Smooth muscle cell (in vitro differentiated cells): ENCODE measurements at regions not wholly inside any gene's neighbourhood (a gene's known extent, or its start where the extent isn't known, plus 50 kb on each side); places are given as distances from the start of the nearest gene placed in this dataset.

Experiments
- DNase-seq: peaks from one replicate; lab custom pipeline; 2025; ENCODE audit not compliant: unreplicated experiment; lab: John Stamatoyannopoulos, UW
- H2AFZ ChIP-seq: fragments of 200-600 bp; sonication (generic); 2 replicates; pipeline ENCODE4 v1.6.0; 2016; ENCODE audit warnings: antibody characterized with exemption, low read depth, mild to moderate bottlenecking
- H3F3A ChIP-seq: fragments of 200-600 bp; sonication (generic); 2 replicates; pipeline ENCODE4 v1.6.0; 2017; ENCODE audit warnings: antibody characterized with exemption, low read depth
- H3K27ac ChIP-seq: fragments of 200-600 bp; sonication (generic); 2 replicates; pipeline ENCODE4 v1.5.1; 2016; ENCODE audit warnings: low read depth, mild to moderate bottlenecking
- H3K27me3 ChIP-seq: fragments of 200-600 bp; sonication (generic); 2 replicates; pipeline ENCODE4 v1.6.1; 2016; ENCODE audit warnings: low read depth, mild to moderate bottlenecking
- H3K36me3 ChIP-seq: fragments of 200-600 bp; sonication (generic); 2 replicates; pipeline ENCODE4 v1.5.1; 2016; ENCODE audit warnings: low read depth
- H3K4me1 ChIP-seq: fragments of 200-600 bp; sonication (generic); 2 replicates; pipeline ENCODE4 v1.5.1; 2016; ENCODE audit warnings: low read depth
- H3K4me2 ChIP-seq: fragments of 200-600 bp; sonication (generic); 2 replicates; pipeline ENCODE4 v1.6.0; 2016; ENCODE audit warnings: mild to moderate bottlenecking
- H3K4me3 ChIP-seq: fragments of 200-600 bp; sonication (generic); 2 replicates; pipeline ENCODE4 v1.5.1; 2016; ENCODE audit warnings: mild to moderate bottlenecking
- H3K79me2 ChIP-seq: fragments of 200-600 bp; sonication (generic); 2 replicates; pipeline ENCODE4 v1.6.0; 2016; ENCODE audit warnings: low read depth, mild to moderate bottlenecking
- H3K9ac ChIP-seq: fragments of 200-600 bp; sonication (generic); 2 replicates; pipeline ENCODE4 v1.6.0; 2016; ENCODE audit warnings: low read depth
- H3K9me3 ChIP-seq: fragments of 200-600 bp; sonication (generic); replicated peaks from 2 replicates; pipeline ENCODE4 v1.5.1; 2016; ENCODE audit warnings: low read depth
- H4K20me1 ChIP-seq: fragments of 200-600 bp; sonication (generic); 2 replicates; pipeline ENCODE4 v1.6.0; 2016; ENCODE audit warnings: low read depth
- CTCF ChIP-seq: fragments of 200-600 bp; sonication (generic); IDR thresholded peaks from 2 replicates; pipeline ENCODE4 v1.5.1; 2017; ENCODE audit warnings: borderline replicate concordance, mild to moderate bottlenecking, antibody characterized with exemption; ENCODE audit not compliant: insufficient read depth, poor library complexity, severe bottlenecking
- WGBS: methylation state at CpG from one replicate; pipeline ENCODE4 v1.1.7; 2016; ENCODE audit warnings: low lambda C conversion rate; 5-methylcytosine and 5-hydroxymethylcytosine counted together

- Histone ChIP-seq H2AFZ (no peak overlapping the region), H3K4me3 (peak overlapping the region; percentile 56), H3K36me3 (no peaks in the 10 kb centered on the region), H3K27me3 (peaks cover 73% of the 10 kb centered on the region), H3K9me3 (no peaks in the 10 kb centered on the region), H3K4me1 (peaks cover 41% of the 10 kb centered on the region), H4K20me1 (no peaks in the 10 kb centered on the region), H3K79me2 (no peaks in the 10 kb centered on the region), H3K4me2 (peak overlapping the region; percentile 89), H3K9ac (no peak overlapping the region), H3K27ac (no peak overlapping the region), H3F3A (no peaks in the 10 kb centered on the region)
- no peak for DNase-seq
- TF ChIP-seq CTCF = no peak
- WGBS = 5% methylated on average over 29 of the region's 29 CpGs
These were observed 145.6 kb upstream of the ZNF536 start for GRCh38 chr19:30226464-30227011.

- Histone ChIP-seq H3K27me3 (peaks cover 73% of the 10 kb centered on the region), H3K9me3 (no peaks in the 10 kb centered on the region), H3K4me2 (peak overlapping the region; percentile 89), H3K27ac (no peak overlapping the region), H2AFZ (peak overlapping the region; percentile 62), H3K9ac (no peak overlapping the region), H3K4me3 (peak overlapping the region; percentile 56), H3K79me2 (no peaks in the 10 kb centered on the region), H3F3A (no peaks in the 10 kb centered on the region), H4K20me1 (no peaks in the 10 kb centered on the region), H3K4me1 (peaks cover 41% of the 10 kb centered on the region), H3K36me3 (no peaks in the 10 kb centered on the region)
- no peak for TF ChIP-seq CTCF
- WGBS = 3% methylated on average over 14 of the region's 35 CpGs
- DNase-seq = no peak
These were observed 145.1 kb upstream of the ZNF536 start for GRCh38 chr19:30227012-30227621.

GRCh38 chr19:30227661-30228112, 144.5 kb upstream of the ZNF536 start:
- WGBS = 2% methylated on average over 29 of the region's 57 CpGs
- peaks cover 69% of the 10 kb centered on the region for H3K27me3 ChIP-seq
- peak overlapping the region; percentile 56 for H3K4me3 ChIP-seq
- peaks cover 41% of the 10 kb centered on the region for H3K4me1 ChIP-seq
- H2AFZ ChIP-seq = peak overlapping the region; percentile 62
- TF ChIP-seq CTCF = peak; percentile 47
- no peak overlapping the region for H3K27ac ChIP-seq
- H3F3A ChIP-seq = no peaks in the 10 kb centered on the region
- H3K4me2 ChIP-seq = peak overlapping the region; percentile 89
- no peaks in the 10 kb centered on the region for H3K36me3 ChIP-seq
- no peak overlapping the region for H3K9ac ChIP-seq
- H3K79me2 ChIP-seq = no peaks in the 10 kb centered on the region
- peak; percentile 44 for DNase-seq
- no peaks in the 10 kb centered on the region for H3K9me3 ChIP-seq
- H4K20me1 ChIP-seq = no peaks in the 10 kb centered on the region
